ENCODE measurements at regions not wholly inside any gene's neighbourhood (a gene's known extent, or its start where the extent isn't known, plus 50 kb on each side); places are given as distances from the start of the nearest gene placed in this dataset.

DNA sequence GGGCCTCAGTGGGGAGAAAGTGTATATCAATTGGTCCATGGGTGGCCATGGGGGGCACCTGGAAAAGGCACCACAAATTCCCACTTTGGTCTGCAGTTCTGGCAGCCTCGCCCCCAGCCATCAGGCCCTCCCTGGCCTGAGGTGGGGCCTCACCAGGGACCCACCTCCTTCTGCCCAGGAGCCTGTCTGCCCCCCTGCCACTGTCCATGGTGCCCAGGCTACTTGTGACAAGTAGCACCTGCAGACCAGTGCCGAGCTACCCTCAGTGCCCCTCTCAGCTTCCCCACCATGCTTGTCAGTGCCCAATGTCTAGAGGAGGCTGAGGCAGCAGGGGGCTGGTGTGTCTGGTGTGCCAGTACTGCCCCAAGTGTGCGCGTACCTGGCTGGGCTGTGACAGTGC lies 87.1 kb upstream of the PAXBP1 start:
- TF ChIP-seq EZH2 (IDR thresholded peaks at IDR 0.05; ENCODE audit: insufficient read depth, poor library complexity, severe bottlenecking) (no peak), EZH2phosphoT487 (IDR thresholded peaks at IDR 0.05; ENCODE audit: insufficient read depth, low read depth) (no peak)
